ENCODE measurements at regions not wholly inside any gene's neighbourhood (a gene's known extent, or its start where the extent isn't known, plus 50 kb on each side); places are given as distances from the start of the nearest gene placed in this dataset.
"Not testable (repeated sequence)": the region's sequence is repeated elsewhere in the genome, so short reads cannot be mapped to it uniquely, and the experiment has no call there.

DNA sequence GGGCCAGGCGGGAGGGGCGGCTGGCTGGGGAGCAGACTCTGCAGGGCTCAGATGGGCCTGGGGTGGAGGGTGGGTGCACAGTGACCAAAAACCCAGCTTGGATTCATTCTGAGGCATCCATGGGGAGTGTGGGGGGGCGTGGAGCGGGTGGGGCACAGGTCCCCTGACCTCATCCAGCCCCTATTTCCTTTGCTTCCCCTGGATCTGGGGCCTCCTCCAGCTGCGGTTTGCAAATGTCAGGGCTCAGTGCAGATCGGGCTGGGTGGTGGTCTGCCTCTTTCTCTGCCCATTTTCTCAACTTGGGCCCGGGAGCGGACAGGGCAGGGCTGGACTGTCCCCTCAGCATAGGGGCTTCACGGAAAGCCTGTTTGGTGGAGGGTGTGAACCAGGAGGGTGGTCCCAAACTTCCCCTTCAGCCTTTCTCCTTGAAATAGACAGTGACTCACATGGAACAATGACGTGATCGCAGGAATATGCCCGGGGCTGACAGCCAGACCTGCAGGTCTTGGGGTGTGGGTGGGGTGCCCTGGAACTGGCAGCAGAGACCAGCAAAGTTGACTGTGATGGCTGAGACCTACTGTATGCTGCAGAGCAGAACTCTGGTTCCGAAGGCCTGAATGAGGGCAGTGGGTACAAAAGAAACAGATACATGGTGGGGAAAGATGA lies 72.9 kb upstream of the PODXL start:
- Histone ChIP-seq H3K27ac (peak overlapping the region; percentile 32 to 57), H3K4me1 (peaks cover 0 to 72% of the 10 kb centered on the region in 2 donors), H3K9me3 (no peaks in the 10 kb centered on the region), H3K4me3 (no peak overlapping the region), H3K27me3 (no peaks in the 10 kb centered on the region), H3K36me3 (no peaks in the 10 kb centered on the region)
- peak; percentile 82 for DNase-seq (ENCODE audit: low spot score)
- TF ChIP-seq, protein P1, sequence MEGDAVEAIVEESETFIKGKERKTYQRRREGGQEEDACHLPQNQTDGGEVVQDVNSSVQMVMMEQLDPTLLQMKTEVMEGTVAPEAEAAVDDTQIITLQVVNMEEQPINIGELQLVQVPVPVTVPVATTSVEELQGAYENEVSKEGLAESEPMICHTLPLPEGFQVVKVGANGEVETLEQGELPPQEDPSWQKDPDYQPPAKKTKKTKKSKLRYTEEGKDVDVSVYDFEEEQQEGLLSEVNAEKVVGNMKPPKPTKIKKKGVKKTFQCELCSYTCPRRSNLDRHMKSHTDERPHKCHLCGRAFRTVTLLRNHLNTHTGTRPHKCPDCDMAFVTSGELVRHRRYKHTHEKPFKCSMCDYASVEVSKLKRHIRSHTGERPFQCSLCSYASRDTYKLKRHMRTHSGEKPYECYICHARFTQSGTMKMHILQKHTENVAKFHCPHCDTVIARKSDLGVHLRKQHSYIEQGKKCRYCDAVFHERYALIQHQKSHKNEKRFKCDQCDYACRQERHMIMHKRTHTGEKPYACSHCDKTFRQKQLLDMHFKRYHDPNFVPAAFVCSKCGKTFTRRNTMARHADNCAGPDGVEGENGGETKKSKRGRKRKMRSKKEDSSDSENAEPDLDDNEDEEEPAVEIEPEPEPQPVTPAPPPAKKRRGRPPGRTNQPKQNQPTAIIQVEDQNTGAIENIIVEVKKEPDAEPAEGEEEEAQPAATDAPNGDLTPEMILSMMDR (IDR thresholded peaks at IDR 0.05), result no peak

DNA sequence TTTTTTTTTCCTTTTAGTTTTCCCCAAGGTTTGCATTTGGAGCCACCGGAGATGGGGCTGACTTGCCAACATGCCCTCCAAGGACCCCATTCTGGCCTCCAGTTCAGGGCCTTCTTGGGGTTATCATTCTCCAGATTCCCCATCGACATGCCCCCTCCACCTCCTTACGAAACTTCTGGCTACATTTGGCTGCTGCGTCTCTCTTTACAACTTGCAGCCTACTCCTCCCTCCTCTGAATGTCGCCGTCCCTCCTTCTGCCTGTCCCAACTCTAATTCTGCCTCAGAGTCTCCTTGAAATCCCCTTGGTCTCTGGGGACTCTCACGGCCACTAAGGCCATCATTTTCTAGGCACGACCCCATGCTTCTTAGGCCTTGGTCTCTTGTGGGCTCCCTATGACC lies 72.2 kb upstream of the PODXL start:
- Histone ChIP-seq H3K9me3 (no peaks in the 10 kb centered on the region), H3K36me3 (no peaks in the 10 kb centered on the region), H3K4me1 (peaks cover 0 to 69% of the 10 kb centered on the region in 2 donors), H3K27me3 (no peaks in the 10 kb centered on the region), H3K4me3 (no peak overlapping the region), H3K27ac (peak overlapping the region; percentile 32 to 57)
- TF ChIP-seq, protein P1 (IDR thresholded peaks at IDR 0.05), result no peak
- peak; percentile 70 for DNase-seq (ENCODE audit: low spot score)

DNA sequence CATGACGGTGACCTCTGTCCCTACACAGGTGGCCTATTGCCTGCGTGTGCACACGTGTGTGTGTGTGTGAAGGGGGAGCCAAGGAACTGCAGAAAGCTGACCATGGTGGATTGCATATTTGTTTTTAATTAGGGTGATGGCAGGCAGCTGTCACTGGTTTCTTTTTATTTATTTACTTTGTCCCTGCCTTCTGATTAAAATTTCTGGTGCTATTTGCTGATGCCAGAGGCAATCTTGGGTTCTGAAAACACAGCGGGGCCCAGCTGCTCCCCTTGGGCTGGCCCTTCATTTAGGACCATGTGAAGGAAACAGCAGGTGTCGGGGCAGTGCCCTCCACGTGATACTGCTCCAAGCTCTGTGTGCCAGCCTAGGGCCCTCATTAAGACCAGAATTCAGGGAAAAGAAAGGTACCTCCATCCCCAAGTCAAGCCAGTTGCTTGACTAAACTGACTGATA lies 71.3 kb upstream of the PODXL start:
- Histone ChIP-seq H3K27ac (no peak overlapping the region), H3K4me3 (no peak overlapping the region), H3K27me3 (no peaks in the 10 kb centered on the region), H3K9me3 (no peaks in the 10 kb centered on the region), H3K4me1 (peaks cover 0 to 69% of the 10 kb centered on the region in 2 donors), H3K36me3 (no peaks in the 10 kb centered on the region)
- DNase-seq (ENCODE audit: low spot score), result no peak
- TF ChIP-seq, protein P1 (IDR thresholded peaks at IDR 0.05), result no peak

DNA sequence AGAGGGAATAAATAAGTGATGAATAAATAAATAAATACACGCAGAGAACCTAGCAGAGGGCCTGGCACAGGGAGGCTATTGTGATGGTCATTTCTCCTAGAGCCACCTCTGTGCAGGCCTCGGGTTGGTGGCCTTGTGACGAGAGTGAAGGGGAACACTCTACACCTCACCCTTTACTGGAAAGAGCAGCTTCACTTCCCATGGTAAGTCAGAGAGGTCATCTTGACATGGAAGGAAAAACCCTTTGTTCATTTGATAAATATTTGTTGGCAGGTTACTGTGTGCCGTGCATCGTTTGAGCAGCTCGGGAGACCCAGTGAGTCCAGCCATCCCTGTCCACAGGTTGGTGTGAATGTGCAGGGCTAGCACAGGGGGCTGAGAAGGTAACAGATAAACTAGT lies 70.2 kb upstream of the PODXL start:
- no peak for DNase-seq (ENCODE audit: low spot score)
- H3K9me3 ChIP-seq, result no peaks in the 10 kb centered on the region
- H3K36me3 ChIP-seq, result no peaks in the 10 kb centered on the region
- no peaks in the 10 kb centered on the region for H3K27me3 ChIP-seq
- TF ChIP-seq, protein P1 (IDR thresholded peaks at IDR 0.05), result no peak
- H3K4me1 ChIP-seq, result peaks cover 0 to 79% of the 10 kb centered on the region in 2 donors
- peak overlapping the region in 1 of 2 donors; percentile 16 for H3K27ac ChIP-seq
- H3K4me3 ChIP-seq, result no peak overlapping the region

DNA sequence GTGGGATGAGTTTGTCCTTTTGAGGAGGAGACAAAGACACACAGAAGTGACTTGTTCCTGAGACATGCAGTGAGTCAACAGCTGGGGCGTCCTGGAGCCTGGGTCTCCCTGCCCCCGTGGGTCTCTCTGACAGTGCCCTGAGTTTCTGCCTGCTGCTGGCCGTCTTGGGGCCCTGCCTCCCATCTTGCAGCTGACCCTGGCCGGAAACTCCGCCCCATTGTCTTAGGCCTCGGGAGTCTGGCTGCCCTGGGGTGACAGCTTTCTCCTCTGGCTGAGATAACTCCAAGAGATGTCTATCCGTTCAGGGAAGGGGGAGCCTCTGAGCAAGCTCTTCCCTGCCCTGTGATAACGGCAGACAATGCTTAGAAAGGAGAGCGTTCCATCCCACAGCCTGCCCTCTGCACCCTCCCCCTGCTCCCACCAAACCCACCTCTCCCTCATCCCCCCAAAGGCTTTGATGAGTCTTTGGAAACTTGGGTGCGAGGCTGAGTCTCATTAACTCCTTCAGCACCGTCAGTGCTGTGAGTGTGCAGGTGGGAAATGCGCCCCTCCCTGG lies 69.5 kb upstream of the PODXL start:
- H3K4me3 ChIP-seq, result no peak overlapping the region
- peaks cover 0 to 85% of the 10 kb centered on the region in 2 donors for H3K4me1 ChIP-seq
- DNase-seq (ENCODE audit: low spot score), result peak; percentile 72
- no peaks in the 10 kb centered on the region for H3K36me3 ChIP-seq
- H3K9me3 ChIP-seq, result no peaks in the 10 kb centered on the region
- TF ChIP-seq, protein P1 (IDR thresholded peaks at IDR 0.05), result no peak
- H3K27me3 ChIP-seq, result no peaks in the 10 kb centered on the region
- peak overlapping the region; percentile 28 to 57 for H3K27ac ChIP-seq

DNA sequence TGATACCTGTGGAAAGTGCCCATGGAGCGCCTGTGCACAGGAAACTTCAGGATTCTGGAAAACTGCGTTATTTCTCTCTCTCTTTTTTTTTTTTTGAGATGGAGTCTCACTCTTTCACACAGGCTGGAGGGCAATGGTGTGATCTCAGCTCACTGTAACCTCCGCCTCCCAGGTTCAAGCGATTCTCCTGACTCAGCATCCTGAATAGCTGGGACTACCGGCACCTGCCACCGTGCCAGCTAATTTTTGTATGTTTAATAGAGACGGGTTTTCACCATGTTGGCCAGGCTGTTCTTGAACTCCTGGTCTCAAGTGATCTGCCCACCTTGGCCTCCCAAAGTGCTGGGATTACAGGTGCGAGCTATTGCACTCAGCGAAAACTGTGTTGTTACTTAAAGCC lies 68.9 kb upstream of the PODXL start:
- H3K36me3 ChIP-seq; H3K9me3 ChIP-seq; H3K27me3 ChIP-seq; DNase-seq (ENCODE audit: low spot score); H3K4me3 ChIP-seq: not testable (repeated sequence)
- peaks cover 0 to 88% of the 10 kb centered on the region in 2 donors for H3K4me1 ChIP-seq
- peak overlapping the region; percentile 18 to 57 for H3K27ac ChIP-seq

Measured in right atrium auricular region (tissue), 2 donors.